HG03432 (cell line): ENCODE measurements at regions not wholly inside any gene's neighbourhood (a gene's known extent, or its start where the extent isn't known, plus 50 kb on each side); places are given as distances from the start of the nearest gene placed in this dataset.

Experiments used
- ATAC-seq: cut with Tn5 transposase; IDR thresholded peaks from one replicate; pipeline ENCODE4 v1.9.1; 2021; ENCODE audit warnings: mild to moderate bottlenecking, moderate library complexity; ENCODE audit not compliant: unreplicated experiment

GRCh38 chr7:131096267-131096927, 231.3 kb upstream of the MKLN1 start:
- no peak for ATAC-seq

- ATAC-seq: no peak
Observed at GRCh38 chr7:131097662-131098376, 229.9 kb upstream of the MKLN1 start.

GRCh38 chr7:131098527-131098926, 229.1 kb upstream of the MKLN1 start:
- ATAC-seq: no peak

- no peak for ATAC-seq
Observed at GRCh38 chr7:131100357-131101054, 227.2 kb upstream of the MKLN1 start.

GRCh38 chr7:131103997-131104396, 223.7 kb upstream of the MKLN1 start:
- ATAC-seq: no peak

- no peak for ATAC-seq
Observed at GRCh38 chr7:131104596-131105293, 222.9 kb upstream of the MKLN1 start.

- ATAC-seq: no peak
Observed at GRCh38 chr7:131105294-131105798, 222.3 kb upstream of the MKLN1 start.

- peak; percentile 52 for ATAC-seq
Observed at GRCh38 chr7:131105799-131106680, 221.6 kb upstream of the MKLN1 start.

- no peak for ATAC-seq
Observed at GRCh38 chr7:131106681-131107336, 220.9 kb upstream of the MKLN1 start.

- ATAC-seq: peak; percentile 43
Observed at GRCh38 chr7:131107337-131108211, 220.1 kb upstream of the MKLN1 start.

GRCh38 chr7:131108212-131108940, 219.3 kb upstream of the MKLN1 start:
- ATAC-seq: peak; percentile 10

GRCh38 chr7:131109011-131109758, 218.5 kb upstream of the MKLN1 start:
- no peak for ATAC-seq

GRCh38 chr7:131109759-131110296, 217.8 kb upstream of the MKLN1 start:
- ATAC-seq: peak; percentile 30

GRCh38 chr7:131110297-131111080, 217.2 kb upstream of the MKLN1 start:
- no peak for ATAC-seq

GRCh38 chr7:131111081-131111576, 216.5 kb upstream of the MKLN1 start:
- ATAC-seq: no peak

- ATAC-seq: no peak
Observed at GRCh38 chr7:131111792-131112191, 215.9 kb upstream of the MKLN1 start.
